ENCODE measurements at regions not wholly inside any gene's neighbourhood (a gene's known extent, or its start where the extent isn't known, plus 50 kb on each side); places are given as distances from the start of the nearest gene placed in this dataset. TPM values are rescaled to one million over a fixed set of nuclear protein-coding genes. Genes with fewer than 3 reads are reported as not detected.

- Histone ChIP-seq H3K27ac (ENCODE audit: low read depth, low read length, poor library complexity, severe bottlenecking) (no peak overlapping the region), H3K4me1 (ENCODE audit: insufficient read depth, low read length, poor library complexity, severe bottlenecking) (no peaks in the 10 kb centered on the region), H3K79me2 (ENCODE audit: insufficient read depth, low read depth, low read length) (no peaks in the 10 kb centered on the region), H3K9me3 (ENCODE audit: low read length) (no peaks in the 10 kb centered on the region), H4K20me1 (ENCODE audit: insufficient read depth, low read length) (no peaks in the 10 kb centered on the region), H3K9me2 (ENCODE audit: insufficient read depth, low read length) (no peaks in the 10 kb centered on the region), H3K36me3 (ENCODE audit: insufficient read depth, low read length) (no peaks in the 10 kb centered on the region), H2AFZ (ENCODE audit: low read length) (no peak overlapping the region), H3K4me2 (ENCODE audit: low read length) (no peak overlapping the region), H3K4me3 (ENCODE audit: low read depth, low read length, poor library complexity, severe bottlenecking) (no peak overlapping the region)
- POLR2A ChIA-PET: interaction anchor here (0.6 kb wide), 1 partner anchor 16 kb away, joined by 4 read pairs; no protein-coding TSS in a partner anchor
- TF ChIP-seq CTCF (conservative IDR thresholded peaks at IDR 0.05; ENCODE audit: low read length): no peak
- no peak for TF ChIP-seq EZH2phosphoT487 (IDR thresholded peaks at IDR 0.05; ENCODE audit: borderline replicate concordance, low read depth, low read length)
- no TSS peak for BruUV-seq (replicated peaks)
- intact Hi-C loops (cut with micrococcal nuclease; ENCODE audit: unreplicated experiment): no loop called here
- CTCF ChIA-PET (ENCODE audit: unreplicated experiment): no interaction called here
- DNase-seq (ENCODE audit: low spot score): no peak
These were observed 83.2 kb downstream of the DIRAS2 start for GRCh38 chr9:90559075-90560073.

Small RNAs in the stretch of these regions (microRNA-seq; reads per million reads assigned to microRNA genes)
- not detected for gene MIR4290 (ENCODE audit: borderline replicate concordance)

Small RNAs in the stretch of these regions (small RNA-seq; reads per million reads assigned to genes)
- gene AL161629.2 (not detected), gene MIR4290 (not detected)

All from OCI-LY7 (cell line).